ENCODE measurements at regions not wholly inside any gene's neighbourhood (a gene's known extent, or its start where the extent isn't known, plus 50 kb on each side); places are given as distances from the start of the nearest gene placed in this dataset.

- TF ChIP-seq POU2F2 (IDR thresholded peaks at IDR 0.05; ENCODE audit: low read depth, low read length) (no peak), POLR2AphosphoS5 (IDR thresholded peaks at IDR 0.05; ENCODE audit: low read depth, low read length) (no peak), POLR2A (IDR thresholded peaks at IDR 0.05; ENCODE audit: low read depth, low read length) (no peak)
These were observed 1580.4 kb upstream of the PRR20A start for GRCh38 chr13:55560331-55560730.
